CD4-positive, alpha-beta T cell treated with Interleukin-15 for 1 hour (primary cell): ENCODE measurements at regions not wholly inside any gene's neighbourhood (a gene's known extent, or its start where the extent isn't known, plus 50 kb on each side); places are given as distances from the start of the nearest gene placed in this dataset.

Experiments used
- DNase-seq: peaks from one replicate; pipeline ENCODE4 v3.0.0-alpha.2; 2020

GRCh38 chr2:42849311-42849710, 56.9 kb upstream of the HAAO start:
- DNase-seq = no peak

DNA sequence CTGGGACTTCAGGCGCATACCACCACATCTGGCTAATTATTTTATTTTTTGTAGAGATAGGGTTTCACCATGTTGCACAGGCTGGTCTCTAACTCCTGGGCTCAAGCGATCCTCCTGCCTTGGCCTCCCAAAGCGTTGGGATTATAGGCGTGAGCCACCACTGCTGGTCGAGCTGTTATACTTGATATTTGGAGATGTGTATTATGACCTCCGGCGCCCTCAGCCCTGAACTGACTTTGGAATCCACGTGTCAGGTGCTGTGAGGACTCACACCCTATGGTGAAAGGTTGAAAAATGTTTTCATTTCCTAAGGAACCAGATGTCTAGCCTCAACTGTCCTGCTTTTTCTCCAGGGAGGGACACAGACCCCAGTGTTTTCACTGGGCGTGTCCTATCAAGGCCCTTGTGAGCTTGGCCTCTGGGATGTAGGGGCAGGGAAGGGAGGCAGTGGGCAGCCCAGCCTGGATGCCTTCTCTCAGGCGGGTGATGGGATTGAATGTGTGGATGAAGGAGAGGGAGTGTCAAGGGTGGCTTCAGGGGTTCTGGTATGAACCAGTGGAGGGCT, 56.4 kb upstream of the HAAO start:
- no peak for DNase-seq

DNA sequence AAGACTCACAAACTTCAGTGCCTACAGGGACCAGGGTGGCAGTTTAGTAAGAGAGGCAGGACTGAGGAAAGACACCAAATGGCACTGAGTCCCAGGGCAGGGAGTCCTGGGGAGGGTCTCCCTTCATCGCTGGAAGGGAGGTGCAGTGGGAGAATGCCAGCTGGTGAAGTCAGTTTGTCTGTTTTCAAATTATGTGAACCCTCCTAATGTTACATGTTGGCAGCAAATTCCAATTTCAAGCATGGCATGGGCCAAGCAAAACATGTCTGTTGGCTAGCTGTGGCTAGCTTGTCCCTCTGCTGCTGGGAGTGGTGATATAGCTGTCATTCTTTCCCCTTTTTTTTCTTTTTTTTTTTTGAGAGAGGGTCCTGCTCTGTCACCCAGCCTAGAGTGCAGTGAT, 55.9 kb upstream of the HAAO start:
- no peak for DNase-seq

DNA sequence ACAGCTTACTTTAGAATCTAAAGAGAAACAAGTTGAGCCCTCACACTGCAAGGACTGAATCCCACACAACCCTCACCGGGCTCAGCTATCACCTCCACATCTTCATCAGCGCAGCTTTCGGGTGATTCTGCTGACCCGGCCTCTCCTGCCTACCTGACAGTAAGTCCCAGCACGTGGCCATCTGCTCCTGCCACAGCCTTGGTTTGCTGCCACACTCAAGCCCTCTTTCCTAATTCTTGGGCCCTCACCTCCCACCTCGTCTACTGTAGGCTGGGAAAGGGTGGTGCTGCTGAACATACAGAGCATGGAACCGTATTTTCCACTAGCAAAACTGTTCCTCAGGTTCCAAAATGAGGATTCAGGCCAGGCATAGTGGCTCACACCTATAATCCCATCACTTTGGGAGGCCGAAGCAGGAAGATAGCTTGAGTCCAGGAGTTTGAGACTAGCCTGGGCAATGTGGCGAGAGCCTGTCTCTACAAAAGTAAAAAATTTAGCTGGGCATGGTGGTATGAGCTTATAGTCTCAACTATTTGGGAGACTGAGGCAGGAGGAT, 55.3 kb upstream of the HAAO start:
- DNase-seq = no peak

DNA sequence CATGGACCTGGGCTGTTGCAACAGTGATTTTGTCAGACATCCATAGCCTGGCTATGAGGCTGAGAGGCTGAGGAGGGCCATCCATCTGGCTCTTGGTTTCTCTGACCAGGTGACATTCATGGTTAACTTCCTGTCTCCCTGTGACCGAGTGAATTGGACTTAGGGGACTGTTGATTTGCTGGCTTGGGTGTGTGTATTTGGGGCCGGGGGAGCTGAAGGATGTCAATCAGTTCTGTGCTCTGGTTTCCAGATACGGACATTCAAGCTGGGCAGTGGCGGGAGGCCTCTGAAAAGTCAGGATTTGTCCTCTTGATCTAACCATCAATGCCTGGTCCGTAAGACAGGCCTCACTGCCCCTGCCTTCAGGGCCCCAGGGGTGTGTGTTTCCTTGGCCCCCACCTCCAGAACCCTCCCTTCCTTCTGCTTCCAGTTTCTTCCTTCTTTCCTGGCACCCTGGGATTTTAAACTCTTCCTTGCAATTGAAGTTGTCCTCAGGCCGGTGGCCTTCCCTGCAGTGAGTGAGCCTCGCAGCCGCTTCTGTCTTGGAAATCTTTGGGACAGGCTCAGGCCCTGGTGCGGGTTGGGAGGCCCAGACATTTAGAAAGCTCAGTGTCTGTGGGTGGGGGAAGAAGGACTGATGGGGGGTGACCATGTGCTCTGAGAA, 54.7 kb upstream of the HAAO start:
- no peak for DNase-seq

DNA sequence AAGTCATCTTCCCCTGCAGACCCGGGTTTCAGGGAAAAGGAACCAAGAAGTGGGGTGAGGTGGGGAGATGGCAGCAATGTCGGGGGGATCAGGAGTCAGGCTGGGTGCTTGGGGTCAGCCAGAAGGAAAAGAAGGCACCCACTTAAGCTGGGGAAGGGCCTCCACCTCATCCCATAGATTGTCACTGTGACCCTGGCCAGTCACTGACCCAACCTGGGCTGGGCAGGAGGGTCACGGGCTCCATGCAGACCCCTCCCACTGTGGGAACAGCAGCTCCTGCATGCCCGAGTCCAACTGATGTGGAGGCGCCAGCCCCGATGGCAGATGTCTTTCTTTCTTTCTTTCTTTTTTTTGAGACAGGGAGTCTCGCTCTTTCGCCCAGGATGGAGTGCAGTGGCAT, 53.6 kb upstream of the HAAO start:
- no peak for DNase-seq

- no peak for DNase-seq
These were observed 52.8 kb upstream of the HAAO start for GRCh38 chr2:42844901-42845821.

DNA sequence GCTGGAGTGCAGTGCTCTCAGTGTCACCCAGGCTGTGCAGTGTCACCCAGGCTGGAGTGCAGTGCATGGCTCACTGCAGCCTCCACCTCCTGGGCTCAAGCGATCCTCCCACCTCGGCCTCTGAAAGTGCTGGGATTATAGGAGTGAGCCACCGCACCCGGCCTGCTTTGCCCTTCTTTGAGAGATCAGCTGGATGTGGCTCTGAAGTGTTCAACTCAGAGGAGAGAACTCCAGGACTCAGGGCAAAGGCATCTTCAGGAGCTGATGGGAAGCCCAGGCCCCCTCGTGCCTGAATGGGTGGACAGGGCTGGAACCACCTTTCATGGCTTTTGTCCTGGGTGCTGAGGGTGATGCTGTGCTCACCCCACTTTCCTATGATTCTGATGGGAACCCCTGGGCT, 52.0 kb upstream of the HAAO start:
- DNase-seq = no peak

GRCh38 chr2:42843611-42844010, 51.2 kb upstream of the HAAO start:
- no peak for DNase-seq

GRCh38 chr2:42843131-42843530, 50.7 kb upstream of the HAAO start:
- DNase-seq = no peak

- DNase-seq = no peak
These were observed 50.1 kb upstream of the HAAO start for GRCh38 chr2:42842466-42842865.
